ENCODE measurements at regions not wholly inside any gene's neighbourhood (a gene's known extent, or its start where the extent isn't known, plus 50 kb on each side); places are given as distances from the start of the nearest gene placed in this dataset.

DNA sequence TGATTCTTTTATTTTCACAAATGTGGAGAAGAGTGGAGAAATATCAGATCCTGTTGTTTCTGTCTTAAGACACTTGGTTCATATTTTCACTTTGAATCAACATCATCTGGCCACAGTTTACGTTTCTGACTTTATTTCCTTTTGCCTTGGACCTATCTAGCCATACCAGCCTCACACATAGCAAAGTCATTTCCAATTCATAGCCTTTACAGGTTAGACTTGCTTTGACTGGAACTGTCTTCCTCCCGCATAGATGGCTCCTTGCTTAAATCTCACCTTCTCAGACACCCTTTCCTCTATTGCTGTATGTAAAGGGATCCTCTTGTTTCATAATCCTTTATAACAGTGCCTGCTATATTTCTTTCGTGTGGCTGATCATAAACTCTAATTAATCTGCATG lies 297.8 kb downstream of the SH3GL2 start:
- H3K79me2 ChIP-seq (ENCODE audit: insufficient read depth, low read depth), result no peaks in the 10 kb centered on the region
- no peaks in the 10 kb centered on the region for H3K27me3 ChIP-seq (ENCODE audit: insufficient read depth, low read depth)
- TF ChIP-seq, protein P1, sequence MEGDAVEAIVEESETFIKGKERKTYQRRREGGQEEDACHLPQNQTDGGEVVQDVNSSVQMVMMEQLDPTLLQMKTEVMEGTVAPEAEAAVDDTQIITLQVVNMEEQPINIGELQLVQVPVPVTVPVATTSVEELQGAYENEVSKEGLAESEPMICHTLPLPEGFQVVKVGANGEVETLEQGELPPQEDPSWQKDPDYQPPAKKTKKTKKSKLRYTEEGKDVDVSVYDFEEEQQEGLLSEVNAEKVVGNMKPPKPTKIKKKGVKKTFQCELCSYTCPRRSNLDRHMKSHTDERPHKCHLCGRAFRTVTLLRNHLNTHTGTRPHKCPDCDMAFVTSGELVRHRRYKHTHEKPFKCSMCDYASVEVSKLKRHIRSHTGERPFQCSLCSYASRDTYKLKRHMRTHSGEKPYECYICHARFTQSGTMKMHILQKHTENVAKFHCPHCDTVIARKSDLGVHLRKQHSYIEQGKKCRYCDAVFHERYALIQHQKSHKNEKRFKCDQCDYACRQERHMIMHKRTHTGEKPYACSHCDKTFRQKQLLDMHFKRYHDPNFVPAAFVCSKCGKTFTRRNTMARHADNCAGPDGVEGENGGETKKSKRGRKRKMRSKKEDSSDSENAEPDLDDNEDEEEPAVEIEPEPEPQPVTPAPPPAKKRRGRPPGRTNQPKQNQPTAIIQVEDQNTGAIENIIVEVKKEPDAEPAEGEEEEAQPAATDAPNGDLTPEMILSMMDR (conservative IDR thresholded peaks at IDR 0.05; ENCODE audit: low read depth, low read length), result no peak
- peaks cover 28% of the 10 kb centered on the region for H3K4me1 ChIP-seq (ENCODE audit: low read depth, poor library complexity, severe bottlenecking)
- no peak overlapping the region for H3K27ac ChIP-seq
- no peak overlapping the region for H3K9ac ChIP-seq
- H4K20me1 ChIP-seq (ENCODE audit: insufficient read depth), result no peaks in the 10 kb centered on the region
- no peak overlapping the region for H3K4me3 ChIP-seq (IDR thresholded peaks at IDR 0.05; ENCODE audit: insufficient read depth, low read depth, low read length)
- H3K4me2 ChIP-seq, result no peak overlapping the region; the same call in 1 of the 2 replicates
- no peaks in the 10 kb centered on the region for H3K36me3 ChIP-seq (ENCODE audit: insufficient read depth)
- no peak overlapping the region for H2AFZ ChIP-seq (ENCODE audit: low read depth)

DNA sequence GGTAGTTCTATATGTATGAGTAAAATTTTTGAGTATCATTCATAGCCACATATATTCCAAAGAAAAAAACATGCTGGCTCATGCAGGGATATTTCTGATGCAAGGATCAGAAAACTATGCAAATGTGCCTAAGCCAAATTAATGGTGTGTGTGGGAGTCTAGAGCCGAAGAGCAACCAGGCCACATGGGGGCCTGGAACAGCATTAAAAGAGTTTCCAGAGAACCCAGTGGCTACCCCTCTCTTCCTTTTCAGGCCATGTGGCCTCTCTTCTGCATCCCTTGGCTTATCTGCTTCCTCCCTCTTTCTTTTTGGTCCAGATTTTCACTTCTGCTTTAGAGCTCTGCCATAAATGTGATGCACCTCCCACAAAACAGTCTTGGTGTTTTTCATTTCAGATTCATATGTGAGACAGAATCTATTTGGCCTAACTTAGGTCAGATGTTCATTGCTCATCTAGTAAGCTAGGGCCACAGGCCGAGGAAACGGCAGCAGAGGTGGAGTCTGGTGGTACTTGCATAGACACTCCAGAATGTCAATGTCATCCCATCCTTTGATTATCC lies 300.0 kb downstream of the SH3GL2 start:
- no peak overlapping the region for H2AFZ ChIP-seq (ENCODE audit: low read depth)
- H3K27ac ChIP-seq, result no peak overlapping the region
- no peaks in the 10 kb centered on the region for H3K27me3 ChIP-seq (ENCODE audit: insufficient read depth, low read depth)
- TF ChIP-seq, protein P1 (conservative IDR thresholded peaks at IDR 0.05; ENCODE audit: low read depth, low read length), result no peak
- no peak overlapping the region for H3K9ac ChIP-seq
- no peak overlapping the region for H3K4me2 ChIP-seq
- no peaks in the 10 kb centered on the region for H3K36me3 ChIP-seq (ENCODE audit: insufficient read depth)
- no peak overlapping the region for H3K4me3 ChIP-seq (IDR thresholded peaks at IDR 0.05; ENCODE audit: insufficient read depth, low read depth, low read length)
- no peaks in the 10 kb centered on the region for H4K20me1 ChIP-seq (ENCODE audit: insufficient read depth)
- H3K79me2 ChIP-seq (ENCODE audit: insufficient read depth, low read depth), result no peaks in the 10 kb centered on the region
- H3K4me1 ChIP-seq (ENCODE audit: low read depth, poor library complexity, severe bottlenecking), result peaks cover 16% of the 10 kb centered on the region

DNA sequence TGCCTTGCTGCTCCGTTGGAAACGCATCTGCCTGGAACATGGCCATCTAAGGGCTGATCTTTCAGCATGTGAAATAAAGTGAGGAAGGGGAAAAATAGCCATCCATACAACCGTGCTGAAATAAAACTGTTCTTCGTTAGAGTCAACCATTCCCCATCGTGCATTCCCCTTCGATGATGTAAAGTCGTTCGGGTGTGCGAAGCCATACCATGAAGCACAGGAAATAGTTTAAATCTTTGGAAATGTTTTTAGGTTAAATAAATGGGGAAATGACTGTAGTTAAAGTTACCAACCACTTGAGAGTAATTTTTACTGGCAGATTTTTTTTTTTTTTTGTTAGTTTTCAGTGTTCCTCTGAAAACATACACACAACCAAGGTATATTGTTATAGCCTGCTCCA lies 302.5 kb downstream of the SH3GL2 start:
- Histone ChIP-seq H3K27ac (no peak overlapping the region), H3K4me2 (no peak overlapping the region), H2AFZ (ENCODE audit: low read depth) (no peak overlapping the region), H3K9ac (no peak overlapping the region), H3K4me1 (ENCODE audit: low read depth, poor library complexity, severe bottlenecking) (peaks cover 16% of the 10 kb centered on the region), H3K36me3 (ENCODE audit: insufficient read depth) (no peaks in the 10 kb centered on the region), H4K20me1 (ENCODE audit: insufficient read depth) (no peaks in the 10 kb centered on the region), H3K79me2 (ENCODE audit: insufficient read depth, low read depth) (no peaks in the 10 kb centered on the region), H3K4me3 (IDR thresholded peaks at IDR 0.05; ENCODE audit: insufficient read depth, low read depth, low read length) (no peak overlapping the region), H3K27me3 (ENCODE audit: insufficient read depth, low read depth) (no peaks in the 10 kb centered on the region)
- TF ChIP-seq, protein P1 (conservative IDR thresholded peaks at IDR 0.05; ENCODE audit: low read depth, low read length), result no peak

DNA sequence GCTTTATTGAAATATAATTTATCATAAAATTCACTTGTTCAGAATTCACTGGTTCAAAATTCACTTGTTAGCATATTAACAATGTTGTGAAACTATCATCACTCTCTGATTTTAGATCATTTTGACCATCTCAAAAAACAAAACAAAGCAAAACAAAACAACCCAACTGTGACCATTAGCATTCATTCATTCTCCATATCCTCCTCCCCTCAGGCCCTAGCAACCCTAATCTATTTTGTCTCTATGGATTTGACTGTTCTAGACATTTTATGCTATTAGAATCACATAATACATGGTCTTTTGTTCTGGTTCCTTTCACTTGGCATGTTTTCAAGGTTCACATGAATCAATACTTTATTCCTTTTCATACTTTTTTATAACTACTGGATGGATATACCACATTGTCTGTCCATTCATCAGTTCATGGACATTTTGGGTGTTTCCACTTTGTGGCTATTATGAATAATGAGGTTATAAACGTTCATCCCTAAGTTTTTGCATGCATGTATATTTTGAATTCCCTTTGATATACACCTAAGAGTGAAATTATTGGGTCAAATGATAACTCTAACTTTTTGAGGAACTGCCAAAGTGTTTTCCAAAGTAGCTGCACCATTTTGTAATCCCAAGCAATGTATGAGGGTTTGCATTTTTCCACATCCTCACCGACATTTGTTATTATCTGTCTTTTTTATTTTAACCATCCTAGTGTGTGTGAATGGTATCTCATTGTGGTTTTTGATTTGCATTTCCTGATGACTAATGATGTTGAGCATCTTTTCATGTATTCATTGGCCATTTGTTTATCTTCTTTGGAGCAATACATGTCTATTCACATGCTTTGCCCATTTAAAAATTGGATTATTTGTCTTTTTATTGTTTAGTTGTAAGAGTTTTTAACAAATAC lies 304.1 kb downstream of the SH3GL2 start:
- H3K9ac ChIP-seq, result no peak overlapping the region
- no peak overlapping the region for H3K4me3 ChIP-seq (IDR thresholded peaks at IDR 0.05; ENCODE audit: insufficient read depth, low read depth, low read length)
- H3K79me2 ChIP-seq (ENCODE audit: insufficient read depth, low read depth), result no peaks in the 10 kb centered on the region
- H3K36me3 ChIP-seq (ENCODE audit: insufficient read depth), result no peaks in the 10 kb centered on the region
- H3K4me1 ChIP-seq (ENCODE audit: low read depth, poor library complexity, severe bottlenecking), result peaks cover 3% of the 10 kb centered on the region
- H4K20me1 ChIP-seq (ENCODE audit: insufficient read depth), result no peaks in the 10 kb centered on the region
- H3K27me3 ChIP-seq (ENCODE audit: insufficient read depth, low read depth), result no peaks in the 10 kb centered on the region
- H2AFZ ChIP-seq (ENCODE audit: low read depth), result no peak overlapping the region
- TF ChIP-seq, protein P1 (conservative IDR thresholded peaks at IDR 0.05; ENCODE audit: low read depth, low read length), result no peak
- H3K4me2 ChIP-seq, result no peak overlapping the region
- H3K27ac ChIP-seq, result no peak overlapping the region
